Osteocyte (in vitro differentiated cells): ENCODE measurements at regions not wholly inside any gene's neighbourhood (a gene's known extent, or its start where the extent isn't known, plus 50 kb on each side); places are given as distances from the start of the nearest gene placed in this dataset.

Experiments
- DNase-seq: peaks from one replicate; pipeline ENCODE4 v3.0.0; 2021; ENCODE audit warnings: mixed read lengths; ENCODE audit not compliant: unreplicated experiment; ENCODE audit errors: extremely low spot score
- H3K27ac Mint-ChIP-seq: one replicate; pipeline ENCODE4 v1.8.0; 2021; ENCODE audit warnings: mild to moderate bottlenecking, mixed read lengths; ENCODE audit not compliant: unreplicated experiment
- H3K27me3 Mint-ChIP-seq: one replicate; pipeline ENCODE4 v1.8.0; 2021; ENCODE audit warnings: mixed read lengths; ENCODE audit not compliant: unreplicated experiment
- H3K36me3 Mint-ChIP-seq: one replicate; pipeline ENCODE4 v1.8.0; 2021; ENCODE audit warnings: mixed read lengths; ENCODE audit not compliant: unreplicated experiment
- H3K4me1 Mint-ChIP-seq: one replicate; pipeline ENCODE4 v1.8.0; 2021; ENCODE audit warnings: mixed read lengths; ENCODE audit not compliant: unreplicated experiment
- H3K4me3 Mint-ChIP-seq: one replicate; pipeline ENCODE4 v1.8.0; 2021; ENCODE audit warnings: mild to moderate bottlenecking, moderate library complexity, mixed read lengths; ENCODE audit not compliant: unreplicated experiment
- H3K9me3 Mint-ChIP-seq: one replicate; pipeline ENCODE4 v1.8.0; 2021; ENCODE audit warnings: mixed read lengths; ENCODE audit not compliant: unreplicated experiment
- CTCF ChIP-seq: fragments of 200-600 bp; sonication (generic); IDR thresholded peaks from 2 replicates; pipeline ENCODE4 v1.5.0; 2021; ENCODE audit warnings: antibody characterized with exemption, mild to moderate bottlenecking, moderate library complexity

- no peak for TF ChIP-seq CTCF
- Mint-ChIP-seq H3K4me1 (peaks cover 34% of the 10 kb centered on the region), H3K27me3 (no peaks in the 10 kb centered on the region), H3K27ac (no peak overlapping the region), H3K9me3 (no peaks in the 10 kb centered on the region), H3K36me3 (no peaks in the 10 kb centered on the region), H3K4me3 (no peak overlapping the region)
- no peak for DNase-seq
Observed at GRCh38 chr6:138655828-138656227, 117.7 kb upstream of the CCDC28A start.

GRCh38 chr6:138656364-138657064 lies 117.1 kb upstream of the CCDC28A start:
- H3K36me3 Mint-ChIP-seq: no peaks in the 10 kb centered on the region
- no peaks in the 10 kb centered on the region for H3K27me3 Mint-ChIP-seq
- H3K9me3 Mint-ChIP-seq: no peaks in the 10 kb centered on the region
- DNase-seq: no peak
- TF ChIP-seq CTCF: no peak
- no peak overlapping the region for H3K27ac Mint-ChIP-seq
- no peak overlapping the region for H3K4me3 Mint-ChIP-seq
- peaks cover 34% of the 10 kb centered on the region for H3K4me1 Mint-ChIP-seq

- no peaks in the 10 kb centered on the region for H3K36me3 Mint-ChIP-seq
- H3K27ac Mint-ChIP-seq: no peak overlapping the region
- H3K27me3 Mint-ChIP-seq: no peaks in the 10 kb centered on the region
- no peak for TF ChIP-seq CTCF
- no peak for DNase-seq
- H3K9me3 Mint-ChIP-seq: no peaks in the 10 kb centered on the region
- H3K4me1 Mint-ChIP-seq: peaks cover 34% of the 10 kb centered on the region
- no peak overlapping the region for H3K4me3 Mint-ChIP-seq
Observed at GRCh38 chr6:138657065-138657425, 116.5 kb upstream of the CCDC28A start.

DNA sequence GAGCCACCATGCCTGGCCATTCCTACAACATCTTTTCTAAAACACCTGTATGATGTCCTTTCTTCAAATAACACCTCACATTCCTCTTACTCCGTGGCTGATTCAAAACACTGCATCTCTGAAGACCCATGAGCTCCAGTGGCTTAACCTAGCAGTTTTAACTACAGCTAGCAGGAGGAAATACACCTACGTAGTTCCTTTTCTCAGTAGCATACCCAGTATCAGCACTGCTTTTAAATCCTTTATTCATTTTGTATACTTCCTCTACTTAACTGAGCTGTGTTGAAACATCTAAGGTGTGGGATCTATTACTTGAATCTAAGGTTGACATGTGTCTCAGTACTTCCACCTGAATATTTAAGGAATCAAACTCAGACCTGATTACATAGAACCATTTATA lies 113.6 kb upstream of the CCDC28A start:
- Mint-ChIP-seq H3K9me3 (no peaks in the 10 kb centered on the region), H3K36me3 (no peaks in the 10 kb centered on the region), H3K4me1 (peaks cover 9% of the 10 kb centered on the region), H3K27me3 (no peaks in the 10 kb centered on the region), H3K27ac (no peak overlapping the region), H3K4me3 (no peak overlapping the region)
- no peak for TF ChIP-seq CTCF
- DNase-seq: no peak

DNA sequence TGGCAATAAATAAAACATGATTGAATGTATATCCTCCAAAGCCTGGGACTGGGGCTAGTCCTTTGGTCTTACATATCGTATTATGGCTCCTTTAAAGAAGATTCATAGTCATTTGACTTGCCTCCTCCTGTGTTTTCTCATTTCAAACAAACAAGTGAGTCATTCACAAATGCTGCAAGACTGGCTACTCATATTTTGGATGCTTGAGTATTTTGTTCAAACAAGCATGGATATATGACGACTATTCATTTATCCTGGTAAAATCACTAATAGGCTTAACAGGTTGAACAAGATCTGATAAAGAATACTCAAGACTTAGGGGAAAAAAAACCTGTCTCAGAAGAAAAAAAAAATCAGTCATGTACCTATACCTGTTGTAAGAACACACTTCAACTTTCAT lies 111.1 kb upstream of the CCDC28A start:
- no peaks in the 10 kb centered on the region for H3K27me3 Mint-ChIP-seq
- TF ChIP-seq CTCF: no peak
- H3K4me1 Mint-ChIP-seq: peaks cover 16% of the 10 kb centered on the region
- H3K9me3 Mint-ChIP-seq: no peaks in the 10 kb centered on the region
- H3K27ac Mint-ChIP-seq: no peak overlapping the region
- no peak overlapping the region for H3K4me3 Mint-ChIP-seq
- H3K36me3 Mint-ChIP-seq: no peaks in the 10 kb centered on the region
- no peak for DNase-seq
